Mammary epithelial cell (primary cell): ENCODE measurements at regions not wholly inside any gene's neighbourhood (a gene's known extent, or its start where the extent isn't known, plus 50 kb on each side); places are given as distances from the start of the nearest gene placed in this dataset.

Source experiments
- CTCF ChIP-seq, 2 donors: IDR thresholded peaks in 1 of 2; conservative IDR thresholded peaks in 1 of 2; 2 replicates each; pipeline ENCODE4 v1.5.1; 2011 to 2012; ENCODE audit warnings: inconsistent platforms in 2 of 2, low read length in 2 of 2, mild to moderate bottlenecking in 2 of 2, control low read depth in 1 of 2, low read depth in 1 of 2; ENCODE audit not compliant: insufficient read depth in 1 of 2; ENCODE audit errors: extremely low read depth in 1 of 2
- EZH2 ChIP-seq: IDR thresholded peaks from 2 replicates; pipeline ENCODE4 v1.6.1; 2012; ENCODE audit warnings: low read length, inconsistent platforms, borderline replicate concordance

GRCh38 chr13:39892721-39893685 lies 237.5 kb downstream of the COG6 start:
- TF ChIP-seq CTCF (conservative IDR thresholded peaks at IDR 0.05 in 1 of 2, IDR thresholded peaks at IDR 0.05 in 1 of 2; ENCODE audit: extremely low read depth in 1 of 2, insufficient read depth in 1 of 2, low read depth in 1 of 2, low read length in 2 of 2) = no peak
- TF ChIP-seq EZH2 = no peak
